Fibroblast of skin of right biceps (primary cell): ENCODE measurements at regions not wholly inside any gene's neighbourhood (a gene's known extent, or its start where the extent isn't known, plus 50 kb on each side); places are given as distances from the start of the nearest gene placed in this dataset.
A peak's percentile ranks its signal among the peaks of the same experiment; 100 is the strongest.

Experiments
- DNase-seq: peaks from one replicate; pipeline ENCODE4 v3.0.0-alpha.2; 2013

- no peak for DNase-seq
Observed at GRCh38 chr5:146940295-146940694, 61.7 kb upstream of the PPP2R2B start.

GRCh38 chr5:146944019-146944418 lies 65.5 kb upstream of the PPP2R2B start:
- DNase-seq, result no peak

GRCh38 chr5:146944764-146945616 lies 66.4 kb upstream of the PPP2R2B start:
- DNase-seq, result no peak

- DNase-seq, result no peak
Observed at GRCh38 chr5:146945617-146946084, 67.1 kb upstream of the PPP2R2B start.

- DNase-seq, result peak; percentile 11
Observed at GRCh38 chr5:146947181-146947941, 68.8 kb upstream of the PPP2R2B start.

GRCh38 chr5:146948666-146949065 lies 70.1 kb upstream of the PPP2R2B start:
- no peak for DNase-seq

- no peak for DNase-seq
Observed at GRCh38 chr5:146952168-146952567, 73.6 kb upstream of the PPP2R2B start.

- DNase-seq, result no peak
Observed at GRCh38 chr5:146956217-146956616, 77.7 kb upstream of the PPP2R2B start.

- no peak for DNase-seq
Observed at GRCh38 chr5:146959360-146959759, 80.8 kb upstream of the PPP2R2B start.

- peak; percentile 40 for DNase-seq
Observed at GRCh38 chr5:146962801-146963355, 84.3 kb upstream of the PPP2R2B start.

GRCh38 chr5:146965761-146966659 lies 87.5 kb upstream of the PPP2R2B start:
- peak; percentile 69 for DNase-seq

GRCh38 chr5:146967646-146968045 lies 89.1 kb upstream of the PPP2R2B start:
- no peak for DNase-seq

GRCh38 chr5:146971401-146971800 lies 92.8 kb upstream of the PPP2R2B start:
- no peak for DNase-seq

GRCh38 chr5:146986469-146986868 lies 107.9 kb upstream of the PPP2R2B start:
- DNase-seq, result no peak

GRCh38 chr5:146993876-146994530 lies 115.4 kb upstream of the PPP2R2B start:
- DNase-seq, result no peak

- DNase-seq, result no peak
Observed at GRCh38 chr5:146995878-146996277, 117.3 kb upstream of the PPP2R2B start.

- DNase-seq, result no peak
Observed at GRCh38 chr5:147015405-147015804, 136.8 kb upstream of the PPP2R2B start.

- no peak for DNase-seq
Observed at GRCh38 chr5:147017191-147017590, 138.6 kb upstream of the PPP2R2B start.

GRCh38 chr5:147017621-147018020 lies 139.1 kb upstream of the PPP2R2B start:
- DNase-seq, result no peak

GRCh38 chr5:147018812-147019211 lies 140.3 kb upstream of the PPP2R2B start:
- no peak for DNase-seq

GRCh38 chr5:147036691-147037245 lies 158.2 kb upstream of the PPP2R2B start:
- no peak for DNase-seq
